Activated CD4-positive, alpha-beta T cell treated with anti-CD3 and anti-CD28 coated beads, Interleukin-2, amount 50 U/mL, for 24 hours (primary cell): ENCODE measurements at regions not wholly inside any gene's neighbourhood (a gene's known extent, or its start where the extent isn't known, plus 50 kb on each side); places are given as distances from the start of the nearest gene placed in this dataset.
"Not testable (repeated sequence)": the region's sequence is repeated elsewhere in the genome, so short reads cannot be mapped to it uniquely, and the experiment has no call there.

Experiments
- DNase-seq, 2 donors: peaks; one replicate each; pipeline ENCODE4 v3.0.0-alpha.2; 2020; ENCODE audit warnings: low read depth in 1 of 2, low spot score in 1 of 2

- no peak for DNase-seq
Measured at GRCh38 chr10:4639960-4640359, 186.0 kb upstream of the AKR1E2 start.

GRCh38 chr10:4638099-4638498, 187.9 kb upstream of the AKR1E2 start:
- DNase-seq: no peak

GRCh38 chr10:4637657-4638056, 188.3 kb upstream of the AKR1E2 start:
- no peak for DNase-seq

- DNase-seq: no peak
Measured at GRCh38 chr10:4635883-4636282, 190.1 kb upstream of the AKR1E2 start.

- DNase-seq: no peak
Measured at GRCh38 chr10:4635388-4635787, 190.6 kb upstream of the AKR1E2 start.

GRCh38 chr10:4633776-4634175, 192.2 kb upstream of the AKR1E2 start:
- no peak for DNase-seq

- no peak for DNase-seq
Measured at GRCh38 chr10:4633186-4633585, 192.8 kb upstream of the AKR1E2 start.

GRCh38 chr10:4632757-4633156, 193.2 kb upstream of the AKR1E2 start:
- no peak for DNase-seq

GRCh38 chr10:4626919-4627318, 199.1 kb upstream of the AKR1E2 start:
- no peak for DNase-seq

- no peak for DNase-seq
Measured at GRCh38 chr10:4623757-4624420, 202.1 kb upstream of the AKR1E2 start.

GRCh38 chr10:4623200-4623599, 202.8 kb upstream of the AKR1E2 start:
- no peak for DNase-seq

GRCh38 chr10:4622384-4622783, 203.6 kb upstream of the AKR1E2 start:
- no peak for DNase-seq

GRCh38 chr10:4617589-4617988, 208.4 kb upstream of the AKR1E2 start:
- no peak for DNase-seq

- DNase-seq: no peak
Measured at GRCh38 chr10:4615042-4615441, 211.0 kb upstream of the AKR1E2 start.

- no peak for DNase-seq
Measured at GRCh38 chr10:4609251-4609650, 216.8 kb upstream of the AKR1E2 start.

GRCh38 chr10:4607681-4608080, 218.3 kb upstream of the AKR1E2 start:
- no peak for DNase-seq

GRCh38 chr10:4606856-4607636, 219.0 kb upstream of the AKR1E2 start:
- DNase-seq: no peak

- no peak for DNase-seq
Measured at GRCh38 chr10:4602764-4603491, 223.1 kb upstream of the AKR1E2 start.

GRCh38 chr10:4599471-4599870, 226.5 kb upstream of the AKR1E2 start:
- no peak for DNase-seq

GRCh38 chr10:4597898-4598297, 228.1 kb upstream of the AKR1E2 start:
- not testable (repeated sequence) for DNase-seq

- DNase-seq: no peak
Measured at GRCh38 chr10:4596951-4597350, 229.1 kb upstream of the AKR1E2 start.

GRCh38 chr10:4595719-4596319, 230.2 kb upstream of the AKR1E2 start:
- no peak for DNase-seq
